KMS-11 (cell line): ENCODE measurements at regions not wholly inside any gene's neighbourhood (a gene's known extent, or its start where the extent isn't known, plus 50 kb on each side); places are given as distances from the start of the nearest gene placed in this dataset.

Source experiments
- H2AFZ ChIP-seq: fragments of 200-600 bp; sonication (generic); 2 replicates; pipeline ENCODE4 v1.6.1; 2016; ENCODE audit warnings: antibody characterized with exemption, mixed run types, low read depth
- H3K27ac ChIP-seq: fragments of 200-600 bp; sonication (generic); 2 replicates; pipeline ENCODE4 v1.6.1; 2016; ENCODE audit warnings: mild to moderate bottlenecking, mixed run types
- H3K27me3 ChIP-seq: fragments of 200-600 bp; sonication (generic); 2 replicates; pipeline ENCODE4 v1.6.1; 2017; ENCODE audit warnings: mild to moderate bottlenecking, low read depth, mixed run types, moderate library complexity; ENCODE audit not compliant: insufficient read depth
- H3K36me3 ChIP-seq: fragments of 200-600 bp; sonication (generic); 2 replicates; pipeline ENCODE4 v1.6.1; 2017; ENCODE audit warnings: mild to moderate bottlenecking, mixed run types; ENCODE audit not compliant: insufficient read depth
- H3K4me1 ChIP-seq: fragments of 200-600 bp; sonication (generic); 2 replicates; pipeline ENCODE4 v1.6.1; 2016; ENCODE audit warnings: mild to moderate bottlenecking, low read depth, mixed run types; ENCODE audit not compliant: poor library complexity, severe bottlenecking
- H3K4me2 ChIP-seq: fragments of 200-600 bp; sonication (generic); 2 replicates; pipeline ENCODE4 v1.7.0; 2016; ENCODE audit warnings: mild to moderate bottlenecking, mixed run types
- H3K4me3 ChIP-seq: fragments of 200-600 bp; sonication (generic); IDR thresholded peaks from 2 replicates; pipeline ENCODE4 v1.6.1; 2017; ENCODE audit warnings: low read depth, low read length, mixed read lengths; ENCODE audit not compliant: insufficient read depth
- H3K79me2 ChIP-seq: fragments of 200-600 bp; sonication (generic); 2 replicates; pipeline ENCODE4 v1.6.1; 2016; ENCODE audit warnings: low read depth, mixed run types; ENCODE audit not compliant: insufficient read depth
- H3K9ac ChIP-seq: fragments of 200-600 bp; sonication (generic); 2 replicates; pipeline ENCODE4 v1.6.1; 2016; ENCODE audit warnings: mild to moderate bottlenecking, mixed run types
- H4K20me1 ChIP-seq: fragments of 200-600 bp; sonication (generic); 2 replicates; pipeline ENCODE4 v1.6.1; 2016; ENCODE audit warnings: mild to moderate bottlenecking, mixed run types; ENCODE audit not compliant: insufficient read depth
- TF ChIP-seq, protein P1 (sequence below): fragments of 200-600 bp; sonication (generic); conservative IDR thresholded peaks from 2 replicates; pipeline ENCODE4 v1.6.1; 2017; ENCODE audit warnings: low read depth, mild to moderate bottlenecking, antibody characterized with exemption, low read length, moderate library complexity, mixed read lengths

DNA sequence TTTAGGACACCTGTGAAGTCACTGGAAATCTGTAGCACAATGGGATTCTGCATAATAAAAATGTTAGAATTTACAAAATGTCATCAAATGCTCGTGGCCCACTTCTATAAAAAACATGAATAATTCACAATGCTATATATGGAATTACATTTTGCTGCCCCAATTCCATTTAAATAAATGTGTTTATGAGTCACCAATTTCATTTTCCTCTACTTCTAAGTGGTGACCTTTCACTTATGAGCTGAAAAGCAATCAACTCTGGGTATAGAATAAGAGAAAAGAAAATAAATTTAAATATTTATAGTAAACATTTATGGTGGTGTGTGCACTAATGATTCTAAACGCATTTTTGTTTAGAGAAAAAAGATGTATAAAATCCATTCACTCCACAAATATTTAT, 516.7 kb upstream of the MIR17HG start:
- H3K4me3 ChIP-seq: no peak overlapping the region
- no peaks in the 10 kb centered on the region for H3K27me3 ChIP-seq
- H3K79me2 ChIP-seq: no peaks in the 10 kb centered on the region
- no peak overlapping the region for H3K27ac ChIP-seq
- TF ChIP-seq, protein P1, sequence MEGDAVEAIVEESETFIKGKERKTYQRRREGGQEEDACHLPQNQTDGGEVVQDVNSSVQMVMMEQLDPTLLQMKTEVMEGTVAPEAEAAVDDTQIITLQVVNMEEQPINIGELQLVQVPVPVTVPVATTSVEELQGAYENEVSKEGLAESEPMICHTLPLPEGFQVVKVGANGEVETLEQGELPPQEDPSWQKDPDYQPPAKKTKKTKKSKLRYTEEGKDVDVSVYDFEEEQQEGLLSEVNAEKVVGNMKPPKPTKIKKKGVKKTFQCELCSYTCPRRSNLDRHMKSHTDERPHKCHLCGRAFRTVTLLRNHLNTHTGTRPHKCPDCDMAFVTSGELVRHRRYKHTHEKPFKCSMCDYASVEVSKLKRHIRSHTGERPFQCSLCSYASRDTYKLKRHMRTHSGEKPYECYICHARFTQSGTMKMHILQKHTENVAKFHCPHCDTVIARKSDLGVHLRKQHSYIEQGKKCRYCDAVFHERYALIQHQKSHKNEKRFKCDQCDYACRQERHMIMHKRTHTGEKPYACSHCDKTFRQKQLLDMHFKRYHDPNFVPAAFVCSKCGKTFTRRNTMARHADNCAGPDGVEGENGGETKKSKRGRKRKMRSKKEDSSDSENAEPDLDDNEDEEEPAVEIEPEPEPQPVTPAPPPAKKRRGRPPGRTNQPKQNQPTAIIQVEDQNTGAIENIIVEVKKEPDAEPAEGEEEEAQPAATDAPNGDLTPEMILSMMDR: no peak
- no peaks in the 10 kb centered on the region for H3K36me3 ChIP-seq
- H4K20me1 ChIP-seq: no peaks in the 10 kb centered on the region
- H3K4me1 ChIP-seq: no peaks in the 10 kb centered on the region
- no peak overlapping the region for H3K9ac ChIP-seq
- no peak overlapping the region for H3K4me2 ChIP-seq
- no peak overlapping the region for H2AFZ ChIP-seq

DNA sequence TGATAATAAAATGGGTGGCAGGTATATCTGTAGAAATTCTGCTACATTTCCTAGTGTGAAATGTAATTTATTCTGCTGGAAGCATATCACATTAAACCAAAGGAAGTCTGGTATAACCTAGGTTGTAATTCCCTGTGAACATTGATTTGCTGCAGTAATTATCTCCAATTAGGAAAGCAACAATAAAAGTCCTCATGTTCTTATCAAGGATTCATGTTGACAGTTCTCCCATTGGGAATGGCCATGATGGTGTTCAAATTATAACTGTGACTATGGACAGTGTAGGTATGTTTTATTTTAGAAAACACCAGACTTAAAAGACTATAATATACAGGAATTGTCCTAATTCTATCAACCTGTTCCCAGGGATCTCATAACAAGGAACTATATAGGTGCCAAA, 513.5 kb upstream of the MIR17HG start:
- no peak overlapping the region for H2AFZ ChIP-seq
- no peak overlapping the region for H3K27ac ChIP-seq
- H3K9ac ChIP-seq: no peak overlapping the region
- H3K79me2 ChIP-seq: no peaks in the 10 kb centered on the region
- H3K4me1 ChIP-seq: no peaks in the 10 kb centered on the region
- H4K20me1 ChIP-seq: no peaks in the 10 kb centered on the region
- H3K27me3 ChIP-seq: no peaks in the 10 kb centered on the region
- H3K4me3 ChIP-seq: no peak overlapping the region
- H3K36me3 ChIP-seq: no peaks in the 10 kb centered on the region
- no peak overlapping the region for H3K4me2 ChIP-seq
- TF ChIP-seq, protein P1: no peak

DNA sequence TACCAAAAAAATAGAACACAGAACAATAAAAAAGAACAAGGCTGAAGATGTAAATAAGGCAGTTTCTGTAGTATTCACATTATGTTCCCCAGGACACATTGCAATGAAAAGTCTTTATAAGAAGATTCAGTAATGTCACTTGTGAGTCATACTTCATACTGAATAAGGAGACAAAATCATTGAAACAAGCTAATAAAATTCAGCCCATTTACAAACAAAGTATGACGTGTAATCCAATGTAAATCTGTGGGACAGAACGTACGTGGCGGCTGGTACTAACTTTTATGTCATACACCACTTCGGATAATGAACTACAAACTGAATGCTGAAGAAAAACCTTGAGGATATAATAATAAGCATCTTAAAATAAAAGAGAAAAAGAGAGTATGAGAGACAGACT, 512.8 kb upstream of the MIR17HG start:
- no peak overlapping the region for H3K4me2 ChIP-seq
- H3K9ac ChIP-seq: no peak overlapping the region
- H3K27me3 ChIP-seq: no peaks in the 10 kb centered on the region
- no peaks in the 10 kb centered on the region for H4K20me1 ChIP-seq
- TF ChIP-seq, protein P1: no peak
- H3K4me1 ChIP-seq: no peaks in the 10 kb centered on the region
- H3K27ac ChIP-seq: no peak overlapping the region
- H3K36me3 ChIP-seq: no peaks in the 10 kb centered on the region
- no peak overlapping the region for H2AFZ ChIP-seq
- no peaks in the 10 kb centered on the region for H3K79me2 ChIP-seq
- no peak overlapping the region for H3K4me3 ChIP-seq

DNA sequence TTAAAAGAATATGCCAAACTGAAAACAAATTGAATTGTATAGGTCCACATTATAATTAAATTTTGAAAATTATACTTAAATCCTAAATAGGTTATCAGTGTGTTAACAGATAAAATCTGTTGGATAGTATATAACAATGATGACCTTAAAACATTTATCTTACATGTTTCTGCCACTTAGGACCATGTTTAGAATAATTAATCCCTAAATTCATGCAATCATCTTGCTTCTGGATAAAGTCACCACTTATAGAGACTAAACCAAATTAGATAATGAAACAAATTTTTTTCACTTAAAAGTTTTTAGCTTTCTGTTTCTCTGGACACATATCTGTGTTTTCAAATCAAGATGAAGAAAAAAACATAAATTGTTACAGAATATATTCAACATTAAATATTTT, 511.7 kb upstream of the MIR17HG start:
- TF ChIP-seq, protein P1: no peak
- no peak overlapping the region for H3K4me2 ChIP-seq
- H2AFZ ChIP-seq: no peak overlapping the region
- no peaks in the 10 kb centered on the region for H3K4me1 ChIP-seq
- no peak overlapping the region for H3K4me3 ChIP-seq
- no peaks in the 10 kb centered on the region for H3K27me3 ChIP-seq
- H3K27ac ChIP-seq: no peak overlapping the region
- H3K36me3 ChIP-seq: no peaks in the 10 kb centered on the region
- H3K9ac ChIP-seq: no peak overlapping the region
- H3K79me2 ChIP-seq: no peaks in the 10 kb centered on the region
- no peaks in the 10 kb centered on the region for H4K20me1 ChIP-seq
